Activated CD4-positive, alpha-beta T cell treated with anti-CD3 and anti-CD28 coated beads for 36 hours (primary cell): ENCODE measurements at regions not wholly inside any gene's neighbourhood (a gene's known extent, or its start where the extent isn't known, plus 50 kb on each side); places are given as distances from the start of the nearest gene placed in this dataset.
"Not testable (repeated sequence)": the region's sequence is repeated elsewhere in the genome, so short reads cannot be mapped to it uniquely, and the experiment has no call there.

Source experiments
- ATAC-seq: fragments of 200-7000 bp; cut with Tn5 transposase; one replicate; pipeline ENCODE4 v1.10.0; 2021; ENCODE audit warnings: mild to moderate bottlenecking, moderate library complexity
- CTCF ChIA-PET: fragments of 350-600 bp; sonication (Branson Sonifier 250); formaldehyde crosslinking; loops from one replicate; lab custom pipeline; 2021; ENCODE audit warnings: antibody characterized with exemption; lab: Charles Lee
- POLR2A ChIA-PET: fragments of 350-600 bp; sonication (Branson Sonifier 250); formaldehyde crosslinking; loops from one replicate; lab custom pipeline; 2021; ENCODE audit warnings: antibody characterized with exemption, inconsistent platforms; lab: Charles Lee
- DNase-seq: peaks from one replicate; pipeline ENCODE4 v3.0.0-alpha.2; 2020
- H3K27ac Mint-ChIP-seq: one replicate; pipeline ENCODE4 v1.8.0; 2021; ENCODE audit warnings: mixed read lengths
- H3K27me3 Mint-ChIP-seq: one replicate; pipeline ENCODE4 v1.8.0; 2021; ENCODE audit warnings: mixed read lengths
- H3K36me3 Mint-ChIP-seq: one replicate; pipeline ENCODE4 v1.8.0; 2021; ENCODE audit warnings: low read depth, mixed read lengths
- H3K4me1 Mint-ChIP-seq: one replicate; pipeline ENCODE4 v1.8.0; 2021; ENCODE audit warnings: mixed read lengths
- H3K4me3 Mint-ChIP-seq: one replicate; pipeline ENCODE4 v1.8.0; 2021; ENCODE audit warnings: mild to moderate bottlenecking, moderate library complexity, mixed read lengths
- H3K9me3 Mint-ChIP-seq: one replicate; pipeline ENCODE4 v1.8.0; 2021; ENCODE audit warnings: low read depth, mixed read lengths
- intact Hi-C, 2 experiments: fragments of 100-400 bp; cut with DNase I in 1 of 2; cut with micrococcal nuclease in 1 of 2; formaldehyde crosslinking; loops; one replicate each; pipeline versions ENCODE4 v1.14.2 to v1.15.1; 2022 to 2024; cut with DNase I, micrococcal nuclease

- Mint-ChIP-seq H3K27me3 (no peaks in the 10 kb centered on the region), H3K4me1 (no peaks in the 10 kb centered on the region), H3K4me3 (no peak overlapping the region), H3K27ac (no peak overlapping the region), H3K36me3 (no peaks in the 10 kb centered on the region), H3K9me3 (no peaks in the 10 kb centered on the region)
- POLR2A ChIA-PET: no interaction called here
- no peak for ATAC-seq
- CTCF ChIA-PET: no interaction called here
- intact Hi-C loops: no loop called here
- no peak for DNase-seq
Measured at GRCh38 chrX:125150231-125150630, 169.4 kb upstream of the TEX13C start.

DNA sequence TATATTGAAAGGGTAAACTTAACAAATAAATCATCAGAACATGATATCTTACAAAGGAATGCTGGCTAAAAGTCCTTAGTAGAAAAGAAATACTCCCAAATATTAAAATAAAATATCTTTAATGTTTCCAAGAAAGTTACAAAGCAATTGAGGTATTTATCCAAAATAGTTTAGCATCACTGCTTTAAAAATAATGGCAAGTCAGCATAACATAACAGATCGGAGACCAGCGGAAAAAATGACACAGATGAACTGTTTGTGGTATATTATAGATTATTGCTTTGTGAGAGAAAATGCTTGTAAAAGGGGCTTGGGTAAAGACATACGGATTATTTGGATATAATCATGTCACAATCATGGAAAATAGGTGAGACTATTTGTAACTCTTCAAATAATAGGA lies 168.5 kb upstream of the TEX13C start:
- ChIA-PET CTCF (no interaction called here), POLR2A (no interaction called here)
- H3K36me3 Mint-ChIP-seq: no peaks in the 10 kb centered on the region
- no peak overlapping the region for H3K4me3 Mint-ChIP-seq
- no peaks in the 10 kb centered on the region for H3K9me3 Mint-ChIP-seq
- ATAC-seq: no peak
- no peaks in the 10 kb centered on the region for H3K4me1 Mint-ChIP-seq
- H3K27me3 Mint-ChIP-seq: no peaks in the 10 kb centered on the region
- DNase-seq: no peak
- intact Hi-C loops: no loop called here
- H3K27ac Mint-ChIP-seq: no peak overlapping the region

- H3K36me3 Mint-ChIP-seq: no peaks in the 10 kb centered on the region
- ATAC-seq (no peak), DNase-seq (no peak)
- intact Hi-C loops: no loop called here
- no peaks in the 10 kb centered on the region for H3K9me3 Mint-ChIP-seq
- no peak overlapping the region for H3K27ac Mint-ChIP-seq
- no peaks in the 10 kb centered on the region for H3K4me1 Mint-ChIP-seq
- CTCF ChIA-PET: no interaction called here
- POLR2A ChIA-PET: no interaction called here
- H3K27me3 Mint-ChIP-seq: no peaks in the 10 kb centered on the region
- no peak overlapping the region for H3K4me3 Mint-ChIP-seq
Measured at GRCh38 chrX:125152011-125152410, 167.7 kb upstream of the TEX13C start.

GRCh38 chrX:125153621-125154020 lies 166.1 kb upstream of the TEX13C start:
- Mint-ChIP-seq H3K27me3 (no peaks in the 10 kb centered on the region), H3K27ac (no peak overlapping the region), H3K9me3 (no peaks in the 10 kb centered on the region), H3K4me1 (no peaks in the 10 kb centered on the region), H3K4me3 (no peak overlapping the region), H3K36me3 (no peaks in the 10 kb centered on the region)
- CTCF ChIA-PET: no interaction called here
- intact Hi-C loops: no loop called here
- DNase-seq: no peak
- POLR2A ChIA-PET: no interaction called here
- ATAC-seq: no peak

GRCh38 chrX:125154288-125155257 lies 165.1 kb upstream of the TEX13C start:
- ATAC-seq, H3K27me3 Mint-ChIP-seq, DNase-seq, intact Hi-C loops, H3K9me3 Mint-ChIP-seq, POLR2A ChIA-PET, H3K4me3 Mint-ChIP-seq, H3K27ac Mint-ChIP-seq, H3K36me3 Mint-ChIP-seq, CTCF ChIA-PET, H3K4me1 Mint-ChIP-seq: not testable (repeated sequence)

DNA sequence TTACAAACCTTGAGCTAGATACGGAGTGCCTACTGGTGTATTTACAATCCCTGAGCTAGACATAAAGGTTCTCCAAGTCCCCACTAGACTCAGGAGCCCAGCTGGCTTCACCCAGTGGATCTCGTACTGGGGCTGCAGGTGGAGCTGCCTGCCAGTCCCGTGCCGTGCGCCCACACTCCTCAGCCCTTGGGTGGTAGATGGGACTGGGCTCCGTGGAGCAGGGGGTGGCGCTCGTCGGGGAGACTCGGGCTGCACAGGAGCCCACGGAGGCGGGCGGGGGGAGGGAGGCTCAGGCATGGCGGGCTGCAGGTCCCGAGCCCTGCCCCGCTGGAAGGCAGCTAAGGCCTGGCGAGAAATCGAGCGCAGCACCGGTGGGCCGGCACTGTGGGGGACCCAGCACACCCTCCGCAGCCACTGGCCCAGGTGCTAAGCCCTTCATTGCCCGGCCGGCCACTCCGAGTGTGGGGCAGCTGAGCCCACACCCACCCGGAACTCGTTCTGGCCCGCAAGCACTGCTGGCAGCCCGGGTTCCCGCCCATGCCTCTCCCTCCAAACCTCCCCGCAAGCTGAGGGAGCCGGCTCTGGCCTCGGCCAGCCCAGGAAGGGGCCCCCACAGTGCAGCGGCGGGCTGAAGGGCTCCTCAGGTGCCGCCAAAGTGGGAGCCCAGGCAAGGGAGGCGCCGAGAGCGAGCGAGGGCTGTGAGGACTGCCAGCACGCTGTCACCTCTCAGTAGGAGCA lies 164.2 kb upstream of the TEX13C start:
- H3K27ac Mint-ChIP-seq, intact Hi-C loops, POLR2A ChIA-PET, DNase-seq, CTCF ChIA-PET, H3K4me3 Mint-ChIP-seq, ATAC-seq, H3K4me1 Mint-ChIP-seq, H3K27me3 Mint-ChIP-seq, H3K9me3 Mint-ChIP-seq, H3K36me3 Mint-ChIP-seq: not testable (repeated sequence)

GRCh38 chrX:125170459-125170858 lies 149.2 kb upstream of the TEX13C start:
- Mint-ChIP-seq H3K4me3 (no peak overlapping the region), H3K36me3 (no peaks in the 10 kb centered on the region), H3K27ac (no peak overlapping the region), H3K4me1 (no peaks in the 10 kb centered on the region), H3K9me3 (no peaks in the 10 kb centered on the region), H3K27me3 (no peaks in the 10 kb centered on the region)
- ATAC-seq (no peak), DNase-seq (no peak)
- intact Hi-C loops: no loop called here
- POLR2A ChIA-PET: no interaction called here
- CTCF ChIA-PET: no interaction called here

- Mint-ChIP-seq H3K36me3 (no peaks in the 10 kb centered on the region), H3K4me1 (no peaks in the 10 kb centered on the region), H3K9me3 (no peaks in the 10 kb centered on the region), H3K27me3 (no peaks in the 10 kb centered on the region), H3K27ac (no peak overlapping the region), H3K4me3 (no peak overlapping the region)
- DNase-seq (no peak), ATAC-seq (no peak)
- ChIA-PET POLR2A (no interaction called here), CTCF (interaction anchor here (1.2 kb wide), 1 partner anchor 107 kb away, joined by 3 read pairs; no protein-coding TSS in a partner anchor)
- intact Hi-C loops: no loop called here
Measured at GRCh38 chrX:125172531-125172930, 147.1 kb upstream of the TEX13C start.

DNA sequence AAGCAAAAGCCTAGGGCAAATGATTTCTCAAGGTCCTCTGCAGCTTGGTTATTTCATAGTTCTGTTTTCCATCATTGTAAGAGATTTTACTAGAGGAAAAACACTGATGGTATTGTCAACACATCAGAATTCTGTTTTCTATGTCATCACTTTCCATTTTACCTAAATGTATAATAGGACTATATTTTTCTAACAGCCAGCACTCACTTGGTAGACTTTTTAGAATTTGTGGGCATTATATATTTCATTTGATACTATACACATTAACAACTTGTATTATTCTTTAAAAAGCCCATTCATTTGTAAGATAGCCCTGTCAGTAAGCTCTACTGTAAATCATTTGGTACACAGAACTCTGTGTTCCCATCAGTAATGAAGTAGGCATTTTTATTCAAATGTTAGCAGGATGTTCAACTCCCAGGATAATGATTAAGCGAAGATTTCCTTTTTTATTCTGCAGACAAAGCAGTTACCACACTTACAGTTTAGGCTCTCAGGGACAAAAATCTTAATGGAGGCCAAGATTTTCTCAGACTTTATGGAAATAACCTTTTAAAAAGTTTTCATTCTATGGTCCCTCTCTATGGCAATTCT lies 143.6 kb upstream of the TEX13C start:
- H3K36me3 Mint-ChIP-seq: no peaks in the 10 kb centered on the region
- H3K4me1 Mint-ChIP-seq: no peaks in the 10 kb centered on the region
- ChIA-PET POLR2A (no interaction called here), CTCF (no interaction called here)
- H3K27ac Mint-ChIP-seq: no peak overlapping the region
- DNase-seq (no peak), ATAC-seq (no peak)
- no peaks in the 10 kb centered on the region for H3K27me3 Mint-ChIP-seq
- intact Hi-C loops: no loop called here
- H3K9me3 Mint-ChIP-seq: no peaks in the 10 kb centered on the region
- no peak overlapping the region for H3K4me3 Mint-ChIP-seq

GRCh38 chrX:125193921-125194320 lies 125.8 kb upstream of the TEX13C start:
- H3K36me3 Mint-ChIP-seq: no peaks in the 10 kb centered on the region
- ChIA-PET CTCF (no interaction called here), POLR2A (no interaction called here)
- no peak overlapping the region for H3K4me3 Mint-ChIP-seq
- H3K9me3 Mint-ChIP-seq: no peaks in the 10 kb centered on the region
- H3K27ac Mint-ChIP-seq: no peak overlapping the region
- ATAC-seq: no peak
- no peak for DNase-seq
- peaks cover 11% of the 10 kb centered on the region for H3K27me3 Mint-ChIP-seq
- no peaks in the 10 kb centered on the region for H3K4me1 Mint-ChIP-seq
- intact Hi-C loops: no loop called here

DNA sequence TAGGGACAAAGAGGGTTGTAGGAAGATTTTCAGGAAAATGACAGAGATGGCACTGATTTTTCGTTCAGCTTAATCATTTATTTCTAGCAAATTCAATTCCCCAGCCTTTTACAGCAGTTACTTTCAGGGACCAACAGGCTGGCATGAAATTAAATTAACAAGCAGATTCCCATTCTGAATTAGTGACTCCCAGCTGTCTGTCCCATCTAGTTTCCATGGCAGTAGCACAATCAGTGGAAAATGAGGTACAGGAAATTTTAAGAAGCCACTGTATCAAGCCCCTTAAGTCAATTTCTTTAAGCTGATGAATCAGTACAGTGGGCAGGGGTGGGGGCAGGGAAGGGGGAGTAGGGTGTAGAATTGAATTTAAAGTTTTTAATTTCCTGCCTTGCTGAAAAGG lies 121.1 kb upstream of the TEX13C start:
- intact Hi-C loops: no loop called here
- Mint-ChIP-seq H3K27me3 (peaks cover 22% of the 10 kb centered on the region), H3K4me1 (peaks cover 8% of the 10 kb centered on the region), H3K4me3 (no peak overlapping the region), H3K36me3 (no peaks in the 10 kb centered on the region), H3K9me3 (no peaks in the 10 kb centered on the region), H3K27ac (no peak overlapping the region)
- ChIA-PET POLR2A (no interaction called here), CTCF (no interaction called here)
- DNase-seq (no peak), ATAC-seq (no peak)
